HG03039 (cell line): ENCODE measurements at regions not wholly inside any gene's neighbourhood (a gene's known extent, or its start where the extent isn't known, plus 50 kb on each side); places are given as distances from the start of the nearest gene placed in this dataset.

Experiments
- ATAC-seq: cut with Tn5 transposase; IDR thresholded peaks from one replicate; pipeline ENCODE4 v1.9.1; 2021; ENCODE audit warnings: mild to moderate bottlenecking, moderate library complexity; ENCODE audit not compliant: unreplicated experiment

GRCh38 chr3:1798711-1799405, 299.8 kb upstream of the CNTN4 start:
- ATAC-seq = no peak

- ATAC-seq = no peak
Measured at GRCh38 chr3:1805331-1805730, 293.3 kb upstream of the CNTN4 start.

GRCh38 chr3:1808590-1808989, 290.1 kb upstream of the CNTN4 start:
- ATAC-seq = no peak

DNA sequence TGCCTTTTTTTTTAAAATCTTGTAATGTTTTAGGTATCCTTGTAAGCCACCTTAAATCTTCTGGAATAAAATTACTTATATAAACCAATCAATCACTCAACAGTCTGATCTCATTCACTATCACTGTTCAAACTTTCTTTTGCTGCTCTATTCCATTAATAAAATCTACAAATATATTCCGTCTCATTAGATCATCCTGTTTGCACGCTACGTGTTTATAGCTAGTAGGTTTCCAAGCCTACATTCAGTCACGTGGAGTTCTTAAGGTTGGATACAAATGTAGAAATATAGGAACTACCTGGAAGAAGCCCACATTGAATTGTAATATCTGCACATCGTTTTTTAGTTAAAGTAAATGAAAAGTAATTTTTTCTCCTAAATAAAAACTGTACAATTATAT, 274.8 kb upstream of the CNTN4 start:
- no peak for ATAC-seq

DNA sequence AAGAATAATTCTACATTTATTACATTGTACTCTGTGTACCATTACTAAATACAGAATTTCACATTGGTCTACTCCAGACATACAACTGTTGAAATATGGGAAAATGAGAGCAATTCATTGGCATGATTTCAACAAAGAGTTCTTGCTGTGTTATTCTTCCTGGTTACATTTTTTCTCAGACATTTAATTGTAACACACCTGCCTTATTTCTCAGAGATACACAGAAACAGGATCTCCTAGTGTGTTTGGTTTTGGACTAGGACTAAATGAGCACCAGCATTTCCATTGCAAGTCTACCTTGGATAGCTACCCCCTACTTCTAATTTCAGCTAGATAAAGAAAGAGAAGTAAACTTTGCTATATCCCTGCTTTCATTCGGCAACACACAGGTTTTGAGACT, 274.3 kb upstream of the CNTN4 start:
- no peak for ATAC-seq

- no peak for ATAC-seq
Measured at GRCh38 chr3:1828519-1828918, 270.1 kb upstream of the CNTN4 start.

DNA sequence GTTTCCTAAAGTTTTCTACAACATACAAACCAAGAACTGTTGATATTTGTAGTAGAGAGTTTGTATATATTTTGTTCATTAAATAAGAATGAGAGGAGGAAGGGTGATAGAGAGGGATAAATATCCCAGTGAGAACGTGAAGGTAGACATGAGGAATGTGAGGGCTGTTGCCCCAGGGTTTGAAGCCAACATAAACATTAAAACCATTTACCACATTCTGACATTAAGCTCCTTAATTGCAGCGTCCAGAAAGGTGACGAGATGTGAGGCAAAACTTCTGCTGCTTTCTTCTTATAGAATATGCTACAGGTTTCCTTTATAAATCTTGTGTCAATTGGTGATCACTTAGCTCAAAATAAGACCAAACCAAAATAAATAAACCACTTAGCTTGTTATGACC, 267.8 kb upstream of the CNTN4 start:
- no peak for ATAC-seq

DNA sequence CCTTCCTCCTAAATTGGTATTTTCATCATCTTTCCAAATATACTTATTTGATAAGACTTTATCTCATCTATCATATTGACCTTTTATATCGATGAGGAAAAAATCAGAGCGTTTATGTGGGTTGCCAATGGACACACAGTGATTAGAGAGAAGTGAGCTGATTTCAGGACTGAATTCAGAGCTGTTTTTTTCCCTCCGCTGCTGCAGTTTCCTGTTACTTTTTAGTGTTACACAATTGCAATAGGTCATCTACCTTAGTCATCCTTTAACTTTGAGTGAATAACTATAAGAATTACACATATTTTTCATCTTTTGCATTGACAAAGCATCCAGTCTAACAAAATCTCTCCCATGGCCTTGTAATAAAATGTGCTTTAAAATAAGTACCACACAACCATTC, 266.3 kb upstream of the CNTN4 start:
- ATAC-seq = no peak

DNA sequence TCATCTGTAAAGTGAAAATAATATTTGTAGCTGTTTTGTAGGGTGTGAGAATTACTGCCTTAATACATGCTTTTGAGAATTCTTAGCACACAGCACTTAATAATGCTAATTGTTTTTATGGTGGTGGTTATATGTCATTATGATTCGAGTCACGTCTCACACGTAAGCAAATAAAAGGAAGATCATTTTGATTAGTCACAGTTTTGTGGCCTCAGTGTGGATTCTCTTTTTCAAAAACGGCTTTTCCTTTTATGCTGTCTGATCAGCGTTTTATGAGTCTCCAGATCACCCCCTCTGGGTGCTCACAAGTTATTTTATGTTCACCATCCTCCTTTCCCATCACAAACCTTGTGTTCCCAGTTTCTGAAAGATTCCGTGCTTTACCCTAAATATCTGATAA, 255.6 kb upstream of the CNTN4 start:
- ATAC-seq = no peak

DNA sequence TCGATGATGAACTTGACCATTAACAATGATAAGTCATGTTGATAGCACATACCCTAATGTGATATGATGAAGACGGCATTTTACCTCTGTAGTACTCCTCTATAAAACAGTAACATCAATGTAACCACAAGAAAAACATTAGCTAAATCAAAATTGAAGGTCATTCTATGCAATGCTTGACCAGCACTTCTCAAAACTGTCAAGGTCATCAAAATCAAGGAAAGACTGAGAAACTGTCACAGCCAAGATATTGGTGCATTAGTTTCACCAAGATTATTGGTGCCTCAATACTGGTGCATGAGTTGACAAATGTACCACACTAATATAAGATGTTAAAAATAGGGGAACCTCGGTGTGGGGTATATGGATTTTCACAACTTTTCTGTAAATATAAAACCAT, 251.1 kb upstream of the CNTN4 start:
- no peak for ATAC-seq

- no peak for ATAC-seq
Measured at GRCh38 chr3:1848935-1849334, 249.7 kb upstream of the CNTN4 start.

- ATAC-seq = no peak
Measured at GRCh38 chr3:1852950-1853349, 245.7 kb upstream of the CNTN4 start.

GRCh38 chr3:1855841-1856240, 242.8 kb upstream of the CNTN4 start:
- no peak for ATAC-seq

DNA sequence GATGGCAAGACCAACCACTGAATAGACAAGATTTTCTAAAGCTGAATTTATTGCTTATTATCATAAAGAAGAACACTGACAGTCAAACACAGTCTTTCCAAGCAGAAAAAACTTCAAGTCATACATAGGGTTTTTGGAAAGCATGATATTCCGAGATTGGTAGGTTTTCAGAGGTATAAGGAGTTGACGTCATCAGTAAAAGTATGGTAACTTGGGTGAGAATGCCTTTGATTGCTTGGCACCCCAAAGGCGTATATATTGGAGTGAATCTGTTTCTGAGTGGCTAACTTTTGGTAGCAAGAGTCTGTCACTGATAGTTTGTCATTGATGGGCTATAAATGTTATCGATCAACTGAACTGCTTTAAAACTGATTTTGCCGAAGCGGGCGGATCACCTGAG, 227.9 kb upstream of the CNTN4 start:
- ATAC-seq = no peak

GRCh38 chr3:1883534-1883933, 215.1 kb upstream of the CNTN4 start:
- no peak for ATAC-seq

DNA sequence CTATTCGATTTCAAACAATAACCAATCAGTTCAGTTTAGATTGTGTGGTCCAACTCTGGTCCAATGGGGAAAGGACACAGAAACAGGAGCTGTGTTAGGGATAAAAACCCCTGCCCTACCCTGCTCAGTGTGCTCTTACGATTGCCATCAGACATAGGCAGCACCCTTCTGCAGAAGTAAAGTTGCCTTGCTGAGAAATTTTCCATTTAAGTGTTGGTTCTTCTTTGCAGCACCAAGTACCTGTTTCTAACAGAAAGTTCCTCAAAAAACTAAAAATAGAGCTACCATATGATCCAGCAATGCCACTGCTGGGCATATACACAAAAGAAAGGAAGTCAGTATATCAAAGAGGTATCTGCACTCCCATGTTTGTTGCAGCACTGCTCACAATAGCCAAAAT, 206.2 kb upstream of the CNTN4 start:
- no peak for ATAC-seq

DNA sequence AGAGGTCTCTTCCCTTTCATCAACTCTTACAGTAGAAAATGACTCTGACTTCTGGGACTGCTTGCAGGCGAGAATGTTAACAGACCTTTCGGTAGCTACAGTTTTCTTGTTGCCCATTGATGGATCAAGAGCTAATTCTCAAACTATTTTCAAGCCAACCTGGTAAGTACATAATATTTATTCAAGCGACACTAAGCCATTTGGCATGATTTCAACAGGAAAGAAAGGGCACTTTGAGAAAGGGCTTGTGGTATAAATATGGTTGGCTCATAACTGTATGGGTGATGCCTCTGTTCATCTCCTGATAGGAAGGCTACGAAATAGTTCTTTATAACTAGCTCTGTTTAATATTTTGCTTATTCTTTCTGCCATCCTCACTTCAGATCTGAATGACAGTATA, 196.2 kb upstream of the CNTN4 start:
- no peak for ATAC-seq

DNA sequence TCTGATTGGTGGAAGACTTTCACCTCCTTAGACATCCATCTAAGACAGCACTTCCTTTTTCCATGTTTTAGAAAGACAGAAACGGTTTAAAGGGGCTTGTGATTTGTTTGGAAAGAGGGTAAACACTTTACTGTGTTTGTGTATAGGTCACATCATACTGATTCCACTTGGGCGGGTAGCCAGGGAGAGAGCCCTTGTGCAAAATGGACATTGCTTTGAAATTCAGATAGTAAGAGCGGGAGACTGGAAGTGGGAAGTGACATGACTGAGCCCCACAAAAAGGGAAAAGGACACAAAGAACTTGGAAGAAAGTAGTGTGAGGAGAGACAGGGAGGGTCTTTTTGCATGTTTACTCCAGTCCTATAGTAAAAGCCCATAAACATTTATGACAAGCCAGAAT, 195.6 kb upstream of the CNTN4 start:
- no peak for ATAC-seq

DNA sequence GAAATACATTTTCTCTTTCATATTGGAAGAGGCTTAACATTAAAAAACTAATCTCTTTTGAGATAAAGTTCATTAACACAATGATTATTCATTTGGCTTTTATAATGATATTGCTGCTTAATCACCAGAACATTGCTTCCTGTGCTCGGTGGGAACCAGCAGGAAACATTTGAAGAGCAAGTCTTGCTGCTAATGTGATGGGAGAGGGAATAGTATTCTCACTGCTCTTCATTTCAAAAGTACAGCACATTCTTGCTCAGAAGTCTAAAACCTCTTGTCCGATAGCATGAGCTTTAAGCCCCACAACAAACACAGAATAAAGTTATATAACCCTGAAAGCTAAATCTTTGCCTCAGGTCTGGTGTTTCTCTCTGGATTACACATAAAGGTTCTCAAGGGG, 190.8 kb upstream of the CNTN4 start:
- no peak for ATAC-seq

GRCh38 chr3:1908651-1909445, 189.8 kb upstream of the CNTN4 start:
- no peak for ATAC-seq

- ATAC-seq = no peak
Measured at GRCh38 chr3:1910322-1910721, 188.3 kb upstream of the CNTN4 start.

GRCh38 chr3:1929788-1930414, 168.8 kb upstream of the CNTN4 start:
- no peak for ATAC-seq
